H9 (cell line): ENCODE measurements at regions not wholly inside any gene's neighbourhood (a gene's known extent, or its start where the extent isn't known, plus 50 kb on each side); places are given as distances from the start of the nearest gene placed in this dataset.

ENCODE experiments used
- DNase-seq: peaks from one replicate; pipeline ENCODE4 v3.0.0-alpha.2; 2017
- H2AFZ ChIP-seq: one replicate; pipeline ENCODE4 v1.6.1; 2013; ENCODE audit warnings: mild to moderate bottlenecking, low read length, control low read depth, moderate library complexity
- H2AK5ac ChIP-seq: 2 replicates; pipeline ENCODE4 v1.6.1; 2013; ENCODE audit warnings: low read length, control low read depth, mixed read lengths; ENCODE audit not compliant: insufficient read length
- H2BK120ac ChIP-seq: one replicate; pipeline ENCODE4 v1.6.1; 2013; ENCODE audit warnings: low read depth, mild to moderate bottlenecking, low read length, control low read depth, inconsistent platforms; ENCODE audit not compliant: poor library complexity, severe bottlenecking
- H2BK12ac ChIP-seq: 2 replicates; pipeline ENCODE4 v1.6.1; 2013; ENCODE audit warnings: low read length, control low read depth, mixed read lengths, low read depth; ENCODE audit not compliant: insufficient read length
- H2BK15ac ChIP-seq: 2 replicates; pipeline ENCODE4 v1.6.1; 2013; ENCODE audit warnings: low read depth, low read length, control low read depth
- H2BK20ac ChIP-seq: one replicate; pipeline ENCODE4 v1.6.1; 2013; ENCODE audit warnings: low read depth, mild to moderate bottlenecking, low read length, control low read depth, inconsistent platforms; ENCODE audit not compliant: poor library complexity, severe bottlenecking
- H2BK5ac ChIP-seq: 2 replicates; pipeline ENCODE4 v1.6.1; 2013; ENCODE audit warnings: low read length, control low read depth, mixed read lengths; ENCODE audit not compliant: insufficient read length
- H3K14ac ChIP-seq: 2 replicates; pipeline ENCODE4 v1.6.1; 2013; ENCODE audit warnings: low read length, control low read depth; ENCODE audit not compliant: insufficient read depth
- H3K18ac ChIP-seq: 2 replicates; pipeline ENCODE4 v1.6.1; 2013; ENCODE audit warnings: low read depth, mild to moderate bottlenecking, mixed read lengths, low read length, control low read depth; ENCODE audit not compliant: insufficient read length
- H3K23ac ChIP-seq: 2 replicates; pipeline ENCODE4 v1.6.1; 2013; ENCODE audit warnings: low read length, control low read depth, mixed read lengths, low read depth; ENCODE audit not compliant: insufficient read length
- H3K23me2 ChIP-seq: 2 replicates; pipeline ENCODE4 v1.6.1; 2013; ENCODE audit warnings: low read depth, mild to moderate bottlenecking, mixed read lengths, low read length, control low read depth; ENCODE audit not compliant: insufficient read length, poor library complexity, severe bottlenecking
- H3K27ac ChIP-seq: 2 replicates; pipeline ENCODE4 v1.5.1; 2013; ENCODE audit warnings: low read length, control low read depth, mixed read lengths, low read depth; ENCODE audit not compliant: insufficient read length
- H3K27me3 ChIP-seq: 2 replicates; pipeline ENCODE4 v1.6.1; 2013; ENCODE audit warnings: low read length, control low read depth, inconsistent platforms; ENCODE audit not compliant: insufficient read depth
- H3K4ac ChIP-seq: 2 replicates; pipeline ENCODE4 v1.6.1; 2013; ENCODE audit warnings: low read depth, mild to moderate bottlenecking, control low read depth, inconsistent platforms, low read length, moderate library complexity
- H3K4me1 ChIP-seq: 2 replicates; pipeline ENCODE4 v1.6.1; 2013; ENCODE audit warnings: low read length, control low read depth, inconsistent platforms; ENCODE audit not compliant: insufficient read depth
- H3K4me2 ChIP-seq: 2 replicates; pipeline ENCODE4 v1.6.1; 2013; ENCODE audit warnings: low read length, control low read depth, mixed read lengths; ENCODE audit not compliant: insufficient read length, insufficient read depth
- H3K56ac ChIP-seq: 2 replicates; pipeline ENCODE4 v1.6.1; 2013; ENCODE audit warnings: low read depth, mild to moderate bottlenecking, mixed read lengths, low read length, control low read depth; ENCODE audit not compliant: insufficient read length
- H3K79me1 ChIP-seq: 2 replicates; pipeline ENCODE4 v1.6.1; 2013; ENCODE audit warnings: low read depth, mild to moderate bottlenecking, moderate library complexity, low read length, control low read depth, inconsistent platforms; ENCODE audit not compliant: insufficient read depth, poor library complexity, severe bottlenecking
- H3K79me2 ChIP-seq: 2 replicates; pipeline ENCODE4 v1.6.1; 2013; ENCODE audit warnings: low read length, control low read depth, inconsistent platforms; ENCODE audit not compliant: insufficient read depth
- H3K9ac ChIP-seq: 2 replicates; pipeline ENCODE4 v1.6.1; 2013; ENCODE audit warnings: low read length, control low read depth, mixed read lengths; ENCODE audit not compliant: insufficient read length; ENCODE audit errors: extremely low read depth
- H3K9me3 ChIP-seq: one replicate; pipeline ENCODE4 v1.6.1; 2013; ENCODE audit warnings: low read depth, low read length, inconsistent platforms; ENCODE audit not compliant: control insufficient read depth
- H3T11ph ChIP-seq: one replicate; pipeline ENCODE4 v1.6.1; 2013; ENCODE audit warnings: mild to moderate bottlenecking, low read length, control low read depth, inconsistent platforms
- H4K20me1 ChIP-seq: one replicate; pipeline ENCODE4 v1.6.1; 2013; ENCODE audit not compliant: control insufficient read depth, insufficient read length, insufficient read depth
- H4K5ac ChIP-seq: 2 replicates; pipeline ENCODE4 v1.6.1; 2013; ENCODE audit warnings: low read depth, mild to moderate bottlenecking, mixed read lengths, low read length, control low read depth; ENCODE audit not compliant: insufficient read length
- H4K8ac ChIP-seq: replicated peaks from 2 replicates; pipeline ENCODE4 v1.6.1; 2013; ENCODE audit warnings: low read length, control low read depth, mixed read lengths, low read depth; ENCODE audit not compliant: insufficient read length
- H4K91ac ChIP-seq: 2 replicates; pipeline ENCODE4 v1.6.1; 2013; ENCODE audit warnings: low read depth, mild to moderate bottlenecking, moderate library complexity, mixed read lengths, low read length, control low read depth; ENCODE audit not compliant: insufficient read length
- H3K27ac Mint-ChIP-seq, 3 experiments: 2 replicates in 2 of 3; 3 replicates in 1 of 3; pipeline ENCODE4 v1.8.0; 2020 to 2021; ENCODE audit warnings: mixed read lengths in 3 of 3, mild to moderate bottlenecking in 1 of 3, moderate library complexity in 1 of 3
- H3K27me3 Mint-ChIP-seq: 2 replicates; pipeline ENCODE4 v1.8.0; 2021; ENCODE audit warnings: low read depth, mild to moderate bottlenecking, moderate library complexity, mixed read lengths
- H3K36me3 Mint-ChIP-seq, 3 experiments: 2 replicates in 2 of 3; 3 replicates in 1 of 3; pipeline ENCODE4 v1.8.0; 2020 to 2021; ENCODE audit warnings: low read depth in 3 of 3, mixed read lengths in 3 of 3; ENCODE audit not compliant: insufficient read depth in 1 of 3
- H3K4me1 Mint-ChIP-seq, 2 experiments: 2 replicates each; pipeline ENCODE4 v1.8.0; 2020; ENCODE audit warnings: mixed read lengths in 2 of 2
- H3K4me3 Mint-ChIP-seq, 2 experiments: 2 replicates in 1 of 2; 3 replicates in 1 of 2; pipeline ENCODE4 v1.8.0; 2020 to 2021; ENCODE audit warnings: mild to moderate bottlenecking in 2 of 2, mixed read lengths in 2 of 2, moderate library complexity in 1 of 2
- H3K9me3 Mint-ChIP-seq, 2 experiments: 2 replicates in 1 of 2; 3 replicates in 1 of 2; pipeline ENCODE4 v1.8.0; 2020; ENCODE audit warnings: mild to moderate bottlenecking in 2 of 2, mixed read lengths in 2 of 2, moderate library complexity in 1 of 2
- TF ChIP-seq, protein P1 (sequence below): fragments of 200-600 bp; sonication (generic); conservative IDR thresholded peaks from 3 replicates; pipeline ENCODE4 v1.8.0; 2021; ENCODE audit warnings: antibody characterized with exemption, mild to moderate bottlenecking

DNA sequence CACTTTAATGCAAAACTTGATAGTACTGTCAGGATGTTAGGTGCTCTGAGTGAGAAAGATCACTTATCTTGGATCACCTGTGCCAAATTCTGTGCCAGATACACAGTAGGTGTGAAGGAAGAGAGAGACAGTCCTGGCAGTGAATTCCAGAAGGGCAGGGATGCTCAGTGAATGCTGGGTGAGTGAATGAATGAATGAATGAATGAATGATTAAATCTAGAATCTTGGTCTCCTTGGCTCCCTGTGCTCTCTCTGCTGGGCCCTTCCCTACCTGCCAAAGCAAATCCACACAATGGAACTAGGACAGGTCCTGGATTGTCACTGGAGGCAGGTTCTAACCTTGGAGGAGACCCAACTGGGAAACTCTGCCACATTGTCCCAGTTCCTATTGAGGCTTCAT lies 117.5 kb upstream of the CXCL14 start:
- H2BK5ac ChIP-seq, result no peak overlapping the region
- H3K9ac ChIP-seq, result no peak overlapping the region
- H2BK120ac ChIP-seq, result no peak overlapping the region
- Mint-ChIP-seq H3K36me3 (no peaks in the 10 kb centered on the region), H3K4me1 (peaks cover 0 to 4% of the 10 kb centered on the region in 2 experiments; a peak in 1 of 4 replicates), H3K9me3 (no peaks in the 10 kb centered on the region), H3K27ac (no peak overlapping the region), H3K27me3 (peaks cover 1% of the 10 kb centered on the region; the same call in 1 of the 2 replicates), H3K4me3 (no peak overlapping the region)
- no peak overlapping the region for H3K23ac ChIP-seq
- no peak overlapping the region for H3K14ac ChIP-seq
- no peak overlapping the region for H2BK20ac ChIP-seq
- H2AK5ac ChIP-seq, result no peak overlapping the region
- H3K79me1 ChIP-seq, result no peaks in the 10 kb centered on the region
- no peak overlapping the region for H3T11ph ChIP-seq
- H4K5ac ChIP-seq, result no peak overlapping the region
- no peak overlapping the region for H4K91ac ChIP-seq
- H3K4me2 ChIP-seq, result no peak overlapping the region
- H3K18ac ChIP-seq, result no peak overlapping the region
- H3K27me3 ChIP-seq, result no peaks in the 10 kb centered on the region
- no peak overlapping the region for H2BK15ac ChIP-seq
- H3K9me3 ChIP-seq, result no peaks in the 10 kb centered on the region
- H4K20me1 ChIP-seq, result no peaks in the 10 kb centered on the region
- no peak overlapping the region for H2AFZ ChIP-seq
- DNase-seq, result no peak
- no peak overlapping the region for H2BK12ac ChIP-seq
- no peak overlapping the region for H3K4ac ChIP-seq
- H3K4me1 ChIP-seq, result no peaks in the 10 kb centered on the region
- H3K27ac ChIP-seq, result no peak overlapping the region
- no peaks in the 10 kb centered on the region for H3K79me2 ChIP-seq
- TF ChIP-seq, protein P1, sequence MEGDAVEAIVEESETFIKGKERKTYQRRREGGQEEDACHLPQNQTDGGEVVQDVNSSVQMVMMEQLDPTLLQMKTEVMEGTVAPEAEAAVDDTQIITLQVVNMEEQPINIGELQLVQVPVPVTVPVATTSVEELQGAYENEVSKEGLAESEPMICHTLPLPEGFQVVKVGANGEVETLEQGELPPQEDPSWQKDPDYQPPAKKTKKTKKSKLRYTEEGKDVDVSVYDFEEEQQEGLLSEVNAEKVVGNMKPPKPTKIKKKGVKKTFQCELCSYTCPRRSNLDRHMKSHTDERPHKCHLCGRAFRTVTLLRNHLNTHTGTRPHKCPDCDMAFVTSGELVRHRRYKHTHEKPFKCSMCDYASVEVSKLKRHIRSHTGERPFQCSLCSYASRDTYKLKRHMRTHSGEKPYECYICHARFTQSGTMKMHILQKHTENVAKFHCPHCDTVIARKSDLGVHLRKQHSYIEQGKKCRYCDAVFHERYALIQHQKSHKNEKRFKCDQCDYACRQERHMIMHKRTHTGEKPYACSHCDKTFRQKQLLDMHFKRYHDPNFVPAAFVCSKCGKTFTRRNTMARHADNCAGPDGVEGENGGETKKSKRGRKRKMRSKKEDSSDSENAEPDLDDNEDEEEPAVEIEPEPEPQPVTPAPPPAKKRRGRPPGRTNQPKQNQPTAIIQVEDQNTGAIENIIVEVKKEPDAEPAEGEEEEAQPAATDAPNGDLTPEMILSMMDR, result no peak
- H3K23me2 ChIP-seq, result no peaks in the 10 kb centered on the region
- no peak overlapping the region for H4K8ac ChIP-seq
- H3K56ac ChIP-seq, result no peak overlapping the region
